ENCODE measurements at regions not wholly inside any gene's neighbourhood (a gene's known extent, or its start where the extent isn't known, plus 50 kb on each side); places are given as distances from the start of the nearest gene placed in this dataset.
A peak's percentile ranks its signal among the peaks of the same experiment; 100 is the strongest.

- TF ChIP-seq EP300 (IDR thresholded peaks at IDR 0.05) (no peak), POLR2AphosphoS5 (IDR thresholded peaks at IDR 0.05) (no peak)
- H3K27me3 ChIP-seq = no peaks in the 10 kb centered on the region
- H3K4me3 ChIP-seq = no peak overlapping the region
- H3K4me1 ChIP-seq = no peaks in the 10 kb centered on the region
- no peaks in the 10 kb centered on the region for H3K36me3 ChIP-seq
- no peak overlapping the region for H3K27ac ChIP-seq
- H3K9me3 ChIP-seq = no peaks in the 10 kb centered on the region
- DNase-seq = no peak
- no peak for ATAC-seq (ENCODE audit: low FRiP score in 2 of 2)
These were observed 286.4 kb upstream of the TNC start for GRCh38 chr9:115404311-115404710.

GRCh38 chr9:115411516-115411915, 293.6 kb upstream of the TNC start:
- ATAC-seq (ENCODE audit: low FRiP score in 2 of 2) = no peak

GRCh38 chr9:115411993-115412452, 294.1 kb upstream of the TNC start:
- ATAC-seq (ENCODE audit: low FRiP score in 2 of 2) = peak in 1 of 2 donors; percentile 32
- Histone ChIP-seq H3K9me3 (no peaks in the 10 kb centered on the region), H3K4me1 (no peaks in the 10 kb centered on the region), H3K27ac (no peak overlapping the region), H3K4me3 (no peak overlapping the region), H3K36me3 (no peaks in the 10 kb centered on the region), H3K27me3 (no peaks in the 10 kb centered on the region)
- no peak for DNase-seq
- WGBS, 2 donors = 59 to 73% methylated on average over 2 of the region's 2 CpGs
- TF ChIP-seq EP300 (IDR thresholded peaks at IDR 0.05) (no peak), CTCF (IDR thresholded peaks at IDR 0.05) (no peak), POLR2AphosphoS5 (IDR thresholded peaks at IDR 0.05) (no peak)

More at GRCh38 chr9:115411516-115411915, 293.6 kb upstream of the TNC start:
- Histone ChIP-seq H3K9me3 (no peaks in the 10 kb centered on the region), H3K36me3 (no peaks in the 10 kb centered on the region), H3K27me3 (no peaks in the 10 kb centered on the region), H3K4me3 (no peak overlapping the region), H3K27ac (no peak overlapping the region), H3K4me1 (no peaks in the 10 kb centered on the region)
- 97 to 100% methylated on average over 1 of the region's 1 CpG for WGBS, 2 donors
- TF ChIP-seq CTCF (IDR thresholded peaks at IDR 0.05) (no peak), POLR2AphosphoS5 (IDR thresholded peaks at IDR 0.05) (no peak), EP300 (IDR thresholded peaks at IDR 0.05) (no peak), POLR2A (IDR thresholded peaks at IDR 0.05) (no peak)
- DNase-seq = no peak

GRCh38 chr9:115412656-115413055, 294.7 kb upstream of the TNC start:
- ATAC-seq (ENCODE audit: low FRiP score in 2 of 2) (no peak), DNase-seq (no peak)
- Histone ChIP-seq H3K4me1 (no peaks in the 10 kb centered on the region), H3K27ac (no peak overlapping the region), H3K36me3 (no peaks in the 10 kb centered on the region), H3K9me3 (no peaks in the 10 kb centered on the region), H3K4me3 (no peak overlapping the region), H3K27me3 (no peaks in the 10 kb centered on the region)
- no peak for TF ChIP-seq POLR2AphosphoS5 (IDR thresholded peaks at IDR 0.05)
- no peak for TF ChIP-seq CTCF (IDR thresholded peaks at IDR 0.05)
- TF ChIP-seq EP300 (IDR thresholded peaks at IDR 0.05) = no peak
- no peak for TF ChIP-seq POLR2A (IDR thresholded peaks at IDR 0.05)

- no peak overlapping the region for H3K27ac ChIP-seq
- H3K4me3 ChIP-seq = no peak overlapping the region
- H3K4me1 ChIP-seq = no peaks in the 10 kb centered on the region
- no peaks in the 10 kb centered on the region for H3K9me3 ChIP-seq
- TF ChIP-seq POLR2AphosphoS5 (IDR thresholded peaks at IDR 0.05) (no peak), EP300 (IDR thresholded peaks at IDR 0.05) (no peak), POLR2A (IDR thresholded peaks at IDR 0.05) (no peak), CTCF (IDR thresholded peaks at IDR 0.05) (no peak)
- H3K27me3 ChIP-seq = no peaks in the 10 kb centered on the region
- DNase-seq (no peak), ATAC-seq (ENCODE audit: low FRiP score in 2 of 2) (no peak)
- H3K36me3 ChIP-seq = no peaks in the 10 kb centered on the region
These were observed 295.3 kb upstream of the TNC start for GRCh38 chr9:115413304-115413703.

All from upper lobe of left lung (tissue), 6 donors.